ENCODE measurements at regions not wholly inside any gene's neighbourhood (a gene's known extent, or its start where the extent isn't known, plus 50 kb on each side); places are given as distances from the start of the nearest gene placed in this dataset.
A peak's percentile ranks its signal among the peaks of the same experiment; 100 is the strongest.

GRCh38 chr12:46569826-46570439, 197.4 kb upstream of the SLC38A2 start:
- DNase-seq: no peak

GRCh38 chr12:46567667-46568066, 195.1 kb upstream of the SLC38A2 start:
- no peak for DNase-seq

GRCh38 chr12:46562625-46563225, 190.2 kb upstream of the SLC38A2 start:
- DNase-seq: peak; percentile 89

GRCh38 chr12:46561769-46562624, 189.4 kb upstream of the SLC38A2 start:
- DNase-seq: peak; percentile 82

- DNase-seq: no peak
These were observed 188.3 kb upstream of the SLC38A2 start for GRCh38 chr12:46560874-46561273.

- no peak for DNase-seq
These were observed 187.5 kb upstream of the SLC38A2 start for GRCh38 chr12:46560089-46560488.

- no peak for DNase-seq
These were observed 186.7 kb upstream of the SLC38A2 start for GRCh38 chr12:46559311-46559710.

GRCh38 chr12:46558677-46559076, 186.1 kb upstream of the SLC38A2 start:
- DNase-seq: no peak

GRCh38 chr12:46557539-46558373, 185.2 kb upstream of the SLC38A2 start:
- peak; percentile 35 for DNase-seq

GRCh38 chr12:46556819-46557524, 184.4 kb upstream of the SLC38A2 start:
- peak; percentile 94 for DNase-seq

- peak; percentile 99 for DNase-seq
These were observed 183.6 kb upstream of the SLC38A2 start for GRCh38 chr12:46556105-46556559.

- peak; percentile 94 for DNase-seq
These were observed 182.9 kb upstream of the SLC38A2 start for GRCh38 chr12:46555406-46555852.

- no peak for DNase-seq
These were observed 181.9 kb upstream of the SLC38A2 start for GRCh38 chr12:46554460-46554859.

- peak; percentile 80 for DNase-seq
These were observed 181.3 kb upstream of the SLC38A2 start for GRCh38 chr12:46553911-46554310.

- DNase-seq: peak; percentile 86
These were observed 180.7 kb upstream of the SLC38A2 start for GRCh38 chr12:46553266-46553665.

- DNase-seq: no peak
These were observed 177.8 kb upstream of the SLC38A2 start for GRCh38 chr12:46550266-46550879.

GRCh38 chr12:46549527-46550265, 177.1 kb upstream of the SLC38A2 start:
- DNase-seq: peak; percentile 95

- peak; percentile 62 for DNase-seq
These were observed 176.1 kb upstream of the SLC38A2 start for GRCh38 chr12:46548605-46549071.

GRCh38 chr12:46547421-46548354, 175.1 kb upstream of the SLC38A2 start:
- DNase-seq: peak; percentile 43

All from HCEC 1CT (cell line).